Urothelium cell line (cell line): ENCODE measurements at regions not wholly inside any gene's neighbourhood (a gene's known extent, or its start where the extent isn't known, plus 50 kb on each side); places are given as distances from the start of the nearest gene placed in this dataset.
"Not testable (repeated sequence)": the region's sequence is repeated elsewhere in the genome, so short reads cannot be mapped to it uniquely, and the experiment has no call there.

Experiments used
- DNase-seq: peaks from one replicate; pipeline ENCODE4 v3.0.0; 2011; ENCODE audit warnings: low spot score, mixed read lengths
- FAIRE-seq: peaks from 2 replicates; lab custom pipeline; 2011; peaks lifted over from hg19 to GRCh38; lab: Jason Lieb, UNC

GRCh38 chr5:14054965-14055963 lies 87.9 kb upstream of the TRIO start:
- DNase-seq (no peak), FAIRE-seq (no peak)

GRCh38 chr5:14054111-14054854 lies 88.9 kb upstream of the TRIO start:
- FAIRE-seq (no peak), DNase-seq (no peak)

- no peak for FAIRE-seq
Measured at GRCh38 chr5:14050821-14051220, 92.3 kb upstream of the TRIO start.

GRCh38 chr5:14048434-14048833 lies 94.7 kb upstream of the TRIO start:
- FAIRE-seq = no peak
- no peak for DNase-seq

More at GRCh38 chr5:14050821-14051220, 92.3 kb upstream of the TRIO start:
- DNase-seq = no peak

- FAIRE-seq (no peak), DNase-seq (no peak)
Measured at GRCh38 chr5:14041528-14042192, 97.2 kb upstream of the DNAH5 start.

- FAIRE-seq (no peak), DNase-seq (no peak)
Measured at GRCh38 chr5:14040542-14040941, 96.1 kb upstream of the DNAH5 start.

- FAIRE-seq (peak; percentile 37), DNase-seq (peak; percentile 77)
Measured at GRCh38 chr5:14039576-14039975, 95.1 kb upstream of the DNAH5 start.

GRCh38 chr5:14039063-14039462 lies 94.6 kb upstream of the DNAH5 start:
- DNase-seq (no peak), FAIRE-seq (peak; percentile 50)

- DNase-seq (peak; percentile 76), FAIRE-seq (peak; percentile 81)
Measured at GRCh38 chr5:14038341-14038959, 94.0 kb upstream of the DNAH5 start.

GRCh38 chr5:14036947-14037346 lies 92.5 kb upstream of the DNAH5 start:
- no peak for FAIRE-seq
- no peak for DNase-seq

- FAIRE-seq = no peak
- peak; percentile 86 for DNase-seq
Measured at GRCh38 chr5:14036514-14036913, 92.0 kb upstream of the DNAH5 start.

GRCh38 chr5:14035859-14036503 lies 91.5 kb upstream of the DNAH5 start:
- DNase-seq = peak; percentile 92
- no peak for FAIRE-seq

GRCh38 chr5:14034963-14035362 lies 90.5 kb upstream of the DNAH5 start:
- DNase-seq = no peak
- no peak for FAIRE-seq

GRCh38 chr5:14032918-14033317 lies 88.4 kb upstream of the DNAH5 start:
- FAIRE-seq (no peak), DNase-seq (peak; percentile 74)

GRCh38 chr5:14028938-14029584 lies 84.6 kb upstream of the DNAH5 start:
- FAIRE-seq (peak; percentile 35), DNase-seq (no peak)

- no peak for DNase-seq
- no peak for FAIRE-seq
Measured at GRCh38 chr5:14028188-14028587, 83.7 kb upstream of the DNAH5 start.

- DNase-seq (no peak), FAIRE-seq (no peak)
Measured at GRCh38 chr5:14025569-14026286, 81.2 kb upstream of the DNAH5 start.

GRCh38 chr5:14022971-14023370 lies 78.5 kb upstream of the DNAH5 start:
- DNase-seq (no peak), FAIRE-seq (no peak)

GRCh38 chr5:14020944-14021343 lies 76.5 kb upstream of the DNAH5 start:
- FAIRE-seq, DNase-seq: not testable (repeated sequence)
